Mesothelial cell of epicardium (in vitro differentiated cells): ENCODE measurements at regions not wholly inside any gene's neighbourhood (a gene's known extent, or its start where the extent isn't known, plus 50 kb on each side); places are given as distances from the start of the nearest gene placed in this dataset.
A peak's percentile ranks its signal among the peaks of the same experiment; 100 is the strongest.

ENCODE experiments used
- DNase-seq, 2 experiments: peaks; one replicate each; pipeline ENCODE4 v3.0.0; 2021; ENCODE audit warnings: low spot score in 2 of 2; ENCODE audit not compliant: unreplicated experiment in 2 of 2
- H3K27ac Mint-ChIP-seq: 2 replicates; pipeline ENCODE4 v1.8.0; 2021; ENCODE audit warnings: mixed read lengths
- H3K27me3 Mint-ChIP-seq: 2 replicates; pipeline ENCODE4 v1.8.0; 2021; ENCODE audit warnings: low read depth, mixed read lengths
- H3K36me3 Mint-ChIP-seq: 2 replicates; pipeline ENCODE4 v1.8.0; 2021; ENCODE audit warnings: mixed read lengths
- H3K4me1 Mint-ChIP-seq: 2 replicates; pipeline ENCODE4 v1.8.0; 2021; ENCODE audit warnings: mixed read lengths
- H3K4me3 Mint-ChIP-seq: 2 replicates; pipeline ENCODE4 v1.8.0; 2021; ENCODE audit warnings: mild to moderate bottlenecking, moderate library complexity, mixed read lengths
- H3K9me3 Mint-ChIP-seq: 2 replicates; pipeline ENCODE4 v1.8.0; 2021; ENCODE audit warnings: mixed read lengths
- TF ChIP-seq, protein P1 (sequence below): fragments of 200-600 bp; sonication (generic); IDR thresholded peaks from one replicate; pipeline ENCODE4 v1.5.0; 2021; ENCODE audit warnings: antibody characterized with exemption; ENCODE audit not compliant: unreplicated experiment

- no peaks in the 10 kb centered on the region for H3K36me3 Mint-ChIP-seq
- peaks cover 5% of the 10 kb centered on the region for H3K9me3 Mint-ChIP-seq
- no peaks in the 10 kb centered on the region for H3K27me3 Mint-ChIP-seq
- H3K27ac Mint-ChIP-seq = peak overlapping the region; percentile 76
- H3K4me1 Mint-ChIP-seq = peaks cover 36% of the 10 kb centered on the region
- TF ChIP-seq, protein P1, sequence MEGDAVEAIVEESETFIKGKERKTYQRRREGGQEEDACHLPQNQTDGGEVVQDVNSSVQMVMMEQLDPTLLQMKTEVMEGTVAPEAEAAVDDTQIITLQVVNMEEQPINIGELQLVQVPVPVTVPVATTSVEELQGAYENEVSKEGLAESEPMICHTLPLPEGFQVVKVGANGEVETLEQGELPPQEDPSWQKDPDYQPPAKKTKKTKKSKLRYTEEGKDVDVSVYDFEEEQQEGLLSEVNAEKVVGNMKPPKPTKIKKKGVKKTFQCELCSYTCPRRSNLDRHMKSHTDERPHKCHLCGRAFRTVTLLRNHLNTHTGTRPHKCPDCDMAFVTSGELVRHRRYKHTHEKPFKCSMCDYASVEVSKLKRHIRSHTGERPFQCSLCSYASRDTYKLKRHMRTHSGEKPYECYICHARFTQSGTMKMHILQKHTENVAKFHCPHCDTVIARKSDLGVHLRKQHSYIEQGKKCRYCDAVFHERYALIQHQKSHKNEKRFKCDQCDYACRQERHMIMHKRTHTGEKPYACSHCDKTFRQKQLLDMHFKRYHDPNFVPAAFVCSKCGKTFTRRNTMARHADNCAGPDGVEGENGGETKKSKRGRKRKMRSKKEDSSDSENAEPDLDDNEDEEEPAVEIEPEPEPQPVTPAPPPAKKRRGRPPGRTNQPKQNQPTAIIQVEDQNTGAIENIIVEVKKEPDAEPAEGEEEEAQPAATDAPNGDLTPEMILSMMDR = no peak
- H3K4me3 Mint-ChIP-seq = no peak overlapping the region
- DNase-seq = no peak
Measured at GRCh38 chr2:42860319-42861094, 68.1 kb upstream of the HAAO start.

- Mint-ChIP-seq H3K4me1 (peaks cover 39% of the 10 kb centered on the region), H3K27ac (peak overlapping the region; percentile 24), H3K27me3 (no peaks in the 10 kb centered on the region), H3K9me3 (peaks cover 5% of the 10 kb centered on the region), H3K36me3 (no peaks in the 10 kb centered on the region), H3K4me3 (no peak overlapping the region)
- TF ChIP-seq, protein P1 = no peak
- no peak for DNase-seq
Measured at GRCh38 chr2:42859791-42860190, 67.4 kb upstream of the HAAO start.

- TF ChIP-seq, protein P1 = peak; percentile 98
- H3K4me1 Mint-ChIP-seq = peaks cover 46% of the 10 kb centered on the region
- peaks cover 5% of the 10 kb centered on the region for H3K9me3 Mint-ChIP-seq
- peak in 1 of 2 experiments; percentile 85 for DNase-seq
- no peaks in the 10 kb centered on the region for H3K27me3 Mint-ChIP-seq
- H3K27ac Mint-ChIP-seq = peak overlapping the region; percentile 59
- H3K4me3 Mint-ChIP-seq = no peak overlapping the region
- H3K36me3 Mint-ChIP-seq = no peaks in the 10 kb centered on the region
Measured at GRCh38 chr2:42859006-42859552, 66.7 kb upstream of the HAAO start.

GRCh38 chr2:42858140-42859005 lies 66.0 kb upstream of the HAAO start:
- Mint-ChIP-seq H3K4me3 (no peak overlapping the region), H3K36me3 (no peaks in the 10 kb centered on the region), H3K27ac (peak overlapping the region; percentile 68), H3K9me3 (peaks cover 5% of the 10 kb centered on the region), H3K4me1 (peaks cover 53% of the 10 kb centered on the region), H3K27me3 (no peaks in the 10 kb centered on the region)
- TF ChIP-seq, protein P1 = no peak
- no peak for DNase-seq

GRCh38 chr2:42856891-42857632 lies 64.7 kb upstream of the HAAO start:
- DNase-seq = no peak
- no peaks in the 10 kb centered on the region for H3K36me3 Mint-ChIP-seq
- H3K27me3 Mint-ChIP-seq = no peaks in the 10 kb centered on the region
- no peak overlapping the region for H3K4me3 Mint-ChIP-seq
- TF ChIP-seq, protein P1 = no peak
- peak overlapping the region; percentile 84 for H3K27ac Mint-ChIP-seq
- peaks cover 5% of the 10 kb centered on the region for H3K9me3 Mint-ChIP-seq
- peaks cover 60% of the 10 kb centered on the region for H3K4me1 Mint-ChIP-seq
